ENCODE measurements at regions not wholly inside any gene's neighbourhood (a gene's known extent, or its start where the extent isn't known, plus 50 kb on each side); places are given as distances from the start of the nearest gene placed in this dataset.

DNA sequence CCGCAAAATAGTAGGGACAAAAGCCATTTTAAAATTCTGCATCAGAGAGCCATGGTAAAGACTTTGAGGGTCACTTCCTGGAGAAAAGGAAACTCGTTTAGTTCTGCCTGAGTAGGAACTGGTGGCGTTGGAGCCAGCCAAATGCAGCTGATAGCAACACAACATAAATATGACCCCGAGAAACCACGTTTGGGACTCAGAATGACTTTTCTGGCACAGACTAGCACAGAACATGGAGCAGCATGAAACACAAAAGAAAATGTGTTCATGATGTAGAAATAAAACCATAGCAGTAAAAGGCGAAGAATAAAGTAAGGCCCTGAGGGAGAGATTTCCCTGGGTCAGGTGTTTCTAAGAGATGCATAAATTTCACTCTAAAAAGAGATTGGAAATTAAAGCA, 149.2 kb upstream of the KLHL29 start:
- Histone ChIP-seq H4K20me1 (ENCODE audit: insufficient read depth) (no peaks in the 10 kb centered on the region), H3K27ac (ENCODE audit: low read depth, low read length) (no peak overlapping the region), H3K36me3 (ENCODE audit: control insufficient read depth in 1 of 2, insufficient read depth in 2 of 2, low read length in 2 of 2) (no peaks in the 10 kb centered on the region), H3K9me3 (ENCODE audit: control insufficient read depth in 1 of 2, insufficient read depth in 1 of 2, low read depth in 1 of 2, low read length in 2 of 2) (no peaks in the 10 kb centered on the region), H3K79me2 (ENCODE audit: insufficient read depth, low read length) (no peaks in the 10 kb centered on the region), H3K9ac (ENCODE audit: low read length) (no peak overlapping the region), H3K9me2 (ENCODE audit: insufficient read depth) (no peaks in the 10 kb centered on the region), H3K4me2 (ENCODE audit: low read length) (no peak overlapping the region), H3K4me1 (ENCODE audit: control insufficient read depth in 1 of 2, insufficient read depth in 2 of 2, low read length in 2 of 2) (no peaks in the 10 kb centered on the region), H3K4me3 (replicated peaks in 1 of 2; ENCODE audit: low read depth in 1 of 2, low read length in 2 of 2) (no peak overlapping the region), H2AFZ (ENCODE audit: low read depth, low read length, poor library complexity, severe bottlenecking) (no peak overlapping the region), H3K27me3 (ENCODE audit: insufficient read depth, low read length) (peaks cover 29% of the 10 kb centered on the region; the same call in 1 of the 2 replicates)
- CTCF ChIA-PET = no interaction called here
- no peak for TF ChIP-seq POLR2A (IDR thresholded peaks at IDR 0.05; ENCODE audit: borderline replicate concordance, extremely low read depth, insufficient read depth, insufficient read length)
- ATAC-seq = no peak
- BruUV-seq (replicated peaks) = no TSS peak
- intact Hi-C loops (cut with micrococcal nuclease) = no loop called here
- RAD21 ChIA-PET (ENCODE audit: low non-redundant PET in 1 of 2, low total read pairs in 2 of 2, uncharacterized antibody in 2 of 2, unreplicated experiment in 2 of 2) = no interaction called here
- DNase-seq (ENCODE audit: low read depth, low spot score) = no peak
- POLR2A ChIA-PET = no interaction called here

DNA sequence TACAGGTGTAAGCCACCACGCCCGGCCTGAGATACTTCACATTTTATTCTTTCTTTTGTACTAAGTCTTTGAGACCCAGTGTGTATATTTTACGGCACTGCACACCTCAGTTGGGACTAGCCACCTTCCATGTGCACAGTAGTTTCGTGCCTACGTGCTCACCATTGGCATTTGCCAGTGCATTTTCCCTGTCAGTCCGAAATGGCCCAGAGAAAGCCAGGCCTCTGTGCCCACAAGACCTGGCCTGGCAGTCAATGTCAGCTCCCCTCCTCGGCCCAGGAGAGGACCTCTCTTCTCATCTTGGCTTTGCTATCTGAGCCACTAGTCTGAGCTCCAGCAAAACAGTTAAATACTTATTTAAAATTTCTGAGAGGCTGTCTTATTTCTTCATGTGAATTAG, 147.8 kb upstream of the KLHL29 start:
- ChIA-PET POLR2A (no interaction called here), CTCF (no interaction called here), RAD21 (ENCODE audit: low non-redundant PET in 1 of 2, low total read pairs in 2 of 2, uncharacterized antibody in 2 of 2, unreplicated experiment in 2 of 2) (no interaction called here)
- peaks cover 29% of the 10 kb centered on the region; the same call in 1 of the 2 replicates for H3K27me3 ChIP-seq (ENCODE audit: insufficient read depth, low read length)
- H3K9me2 ChIP-seq (ENCODE audit: insufficient read depth) = no peaks in the 10 kb centered on the region
- no peak overlapping the region for H2AFZ ChIP-seq (ENCODE audit: low read depth, low read length, poor library complexity, severe bottlenecking)
- no peak overlapping the region for H3K4me2 ChIP-seq (ENCODE audit: low read length)
- no peaks in the 10 kb centered on the region for H3K4me1 ChIP-seq (ENCODE audit: control insufficient read depth in 1 of 2, insufficient read depth in 2 of 2, low read length in 2 of 2)
- TF ChIP-seq CBX3 (IDR thresholded peaks at IDR 0.05; ENCODE audit: low read depth) (no peak), SIN3A (IDR thresholded peaks at IDR 0.05; ENCODE audit: low read depth) (no peak), ZNF274 (IDR thresholded peaks at IDR 0.05; ENCODE audit: low read depth, low read length) (no peak), POLR2AphosphoS5 (IDR thresholded peaks at IDR 0.05; ENCODE audit: low read depth, low read length) (no peak), JUND (IDR thresholded peaks at IDR 0.05) (no peak), EGR1 (IDR thresholded peaks at IDR 0.05; ENCODE audit: low read depth) (no peak), EZH2 (IDR thresholded peaks at IDR 0.05) (no peak), EZH2phosphoT487 (IDR thresholded peaks at IDR 0.05; ENCODE audit: borderline replicate concordance) (no peak), ZFX (IDR thresholded peaks at IDR 0.05) (no peak), ELF1 (IDR thresholded peaks at IDR 0.05; ENCODE audit: borderline replicate concordance, low read depth) (no peak), SP1 (IDR thresholded peaks at IDR 0.05; ENCODE audit: low read depth) (no peak), SRF (IDR thresholded peaks at IDR 0.05; ENCODE audit: low read depth) (no peak), RAD21 (IDR thresholded peaks at IDR 0.05; ENCODE audit: low read depth) (no peak)
- TF ChIP-seq, protein P1, sequence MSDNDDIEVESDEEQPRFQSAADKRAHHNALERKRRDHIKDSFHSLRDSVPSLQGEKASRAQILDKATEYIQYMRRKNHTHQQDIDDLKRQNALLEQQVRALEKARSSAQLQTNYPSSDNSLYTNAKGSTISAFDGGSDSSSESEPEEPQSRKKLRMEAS (IDR thresholded peaks at IDR 0.05) = no peak
- TF ChIP-seq, protein P2, sequence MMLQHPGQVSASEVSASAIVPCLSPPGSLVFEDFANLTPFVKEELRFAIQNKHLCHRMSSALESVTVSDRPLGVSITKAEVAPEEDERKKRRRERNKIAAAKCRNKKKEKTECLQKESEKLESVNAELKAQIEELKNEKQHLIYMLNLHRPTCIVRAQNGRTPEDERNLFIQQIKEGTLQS (IDR thresholded peaks at IDR 0.05) = no peak
- H3K27ac ChIP-seq (ENCODE audit: low read depth, low read length) = no peak overlapping the region
- intact Hi-C loops (cut with micrococcal nuclease) = no loop called here
- no peaks in the 10 kb centered on the region for H3K79me2 ChIP-seq (ENCODE audit: insufficient read depth, low read length)
- H3K9me3 ChIP-seq (ENCODE audit: control insufficient read depth in 1 of 2, insufficient read depth in 1 of 2, low read depth in 1 of 2, low read length in 2 of 2) = no peaks in the 10 kb centered on the region
- H4K20me1 ChIP-seq (ENCODE audit: insufficient read depth) = no peaks in the 10 kb centered on the region
- H3K36me3 ChIP-seq (ENCODE audit: control insufficient read depth in 1 of 2, insufficient read depth in 2 of 2, low read length in 2 of 2) = no peaks in the 10 kb centered on the region
- no peak for DNase-seq (ENCODE audit: low read depth, low spot score)
- ATAC-seq = no peak
- H3K9ac ChIP-seq (ENCODE audit: low read length) = no peak overlapping the region
- no TSS peak for BruUV-seq (replicated peaks)
- no peak overlapping the region for H3K4me3 ChIP-seq (replicated peaks in 1 of 2; ENCODE audit: low read depth in 1 of 2, low read length in 2 of 2)
